GM18508 (cell line): ENCODE measurements at regions not wholly inside any gene's neighbourhood (a gene's known extent, or its start where the extent isn't known, plus 50 kb on each side); places are given as distances from the start of the nearest gene placed in this dataset.
"Not testable (repeated sequence)": the region's sequence is repeated elsewhere in the genome, so short reads cannot be mapped to it uniquely, and the experiment has no call there.

Source experiments
- ATAC-seq: cut with Tn5 transposase; IDR thresholded peaks from one replicate; pipeline ENCODE4 v1.9.1; 2021; ENCODE audit warnings: moderate number of reproducible peaks; ENCODE audit not compliant: insufficient read depth, unreplicated experiment

- no peak for ATAC-seq
Observed at GRCh38 chr2:35495182-35495581, 860.4 kb upstream of the CRIM1 start.

DNA sequence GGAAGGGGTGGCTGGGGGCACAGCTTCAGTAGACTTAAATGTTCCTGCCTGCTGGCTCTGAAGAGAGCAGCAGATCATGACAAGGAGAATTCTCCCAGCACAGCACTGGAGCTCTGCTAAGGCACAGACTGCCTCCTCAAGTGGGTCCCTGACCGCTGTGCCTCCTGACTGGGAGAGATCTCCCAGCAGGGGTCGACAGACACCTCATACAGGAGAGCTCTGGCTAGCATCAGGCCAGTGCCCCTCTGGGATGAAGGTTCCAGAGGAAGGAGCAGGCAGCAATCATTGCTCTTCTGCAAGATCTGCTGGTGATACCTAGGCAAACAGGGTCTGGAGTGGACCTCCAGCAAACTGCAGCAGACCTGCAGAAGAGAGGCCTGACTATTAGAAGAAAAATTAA is 877.5 kb upstream of the CRIM1 start:
- ATAC-seq, result not testable (repeated sequence)

- no peak for ATAC-seq
Observed at GRCh38 chr2:35468245-35468644, 887.3 kb upstream of the CRIM1 start.

DNA sequence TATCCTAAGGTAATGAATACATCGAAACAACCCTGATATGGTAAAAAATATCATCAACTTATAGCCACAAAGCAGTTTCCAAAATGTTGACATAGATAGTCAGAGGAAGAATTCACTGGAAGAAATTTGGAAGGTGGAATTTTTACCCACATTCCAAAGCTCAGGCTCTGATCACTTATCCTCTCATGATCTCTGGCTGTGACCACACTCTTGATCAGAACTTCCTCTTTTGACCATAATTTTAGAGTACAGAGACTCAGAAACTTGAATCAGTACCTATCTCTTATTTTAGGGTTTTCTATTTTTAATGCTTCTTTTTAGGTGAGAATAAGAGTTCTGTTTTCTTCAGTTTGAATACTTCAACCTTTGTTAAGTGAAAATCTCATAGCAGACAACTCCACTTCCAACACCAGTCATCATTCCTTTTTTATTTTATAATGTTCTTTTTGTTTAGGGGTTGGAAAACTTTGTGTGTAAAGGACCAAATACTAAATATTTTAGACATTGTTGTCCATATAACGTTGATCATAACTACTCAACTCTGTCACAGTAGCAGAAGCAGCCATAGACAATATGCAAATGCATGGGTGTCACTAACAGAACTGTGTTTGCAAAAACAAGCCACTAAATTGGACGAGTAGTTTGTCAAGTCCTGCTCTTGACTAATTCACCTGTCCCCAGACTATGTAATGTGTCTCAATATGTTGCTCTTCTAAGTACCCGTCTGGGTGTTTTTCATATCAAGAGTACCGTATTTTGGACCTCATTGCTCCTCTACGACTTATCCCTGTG is 891.6 kb upstream of the CRIM1 start:
- no peak for ATAC-seq

GRCh38 chr2:35462226-35462998 is 893.2 kb upstream of the CRIM1 start:
- no peak for ATAC-seq

DNA sequence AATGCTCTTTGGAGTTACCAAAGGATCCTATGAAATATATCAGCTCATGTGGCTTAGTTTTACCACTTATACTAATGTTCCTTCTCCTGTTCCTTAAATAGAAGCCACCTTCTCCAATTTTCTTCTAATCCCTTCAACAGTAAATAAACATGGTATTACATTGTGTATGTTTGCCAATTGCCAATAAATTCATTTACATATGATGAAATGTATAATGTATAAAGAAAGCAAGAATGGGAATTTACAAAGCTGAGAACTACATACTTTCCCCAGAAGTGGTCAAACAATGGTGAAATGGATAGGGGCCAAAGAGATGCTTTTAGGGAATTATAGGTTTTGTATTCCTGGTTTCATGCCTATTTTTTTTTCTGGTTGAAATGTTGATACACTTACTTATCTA is 894.2 kb upstream of the CRIM1 start:
- ATAC-seq, result no peak

GRCh38 chr2:35454966-35455638 is 900.5 kb upstream of the CRIM1 start:
- ATAC-seq, result no peak

DNA sequence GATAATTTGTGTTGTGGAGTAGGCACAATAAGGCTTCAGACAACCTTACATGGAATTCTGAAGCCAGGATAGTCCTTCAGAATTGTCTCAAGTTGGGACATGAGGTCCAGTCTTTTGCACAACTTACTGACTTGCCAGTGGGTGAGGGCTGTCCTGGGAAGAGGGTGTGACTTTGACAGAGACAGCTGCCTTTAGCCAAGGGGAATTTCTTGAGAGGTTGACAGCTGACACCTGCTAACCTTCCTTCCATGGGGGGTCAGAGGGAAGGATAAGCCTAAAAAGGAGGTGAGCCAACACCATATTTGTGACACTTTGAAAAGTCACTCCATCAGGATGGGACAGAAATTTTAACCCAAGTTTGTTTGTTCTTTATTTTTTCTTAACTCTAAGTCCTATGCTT is 907.8 kb upstream of the CRIM1 start:
- ATAC-seq, result no peak

- ATAC-seq, result no peak
Observed at GRCh38 chr2:35447215-35447614, 908.4 kb upstream of the CRIM1 start.

DNA sequence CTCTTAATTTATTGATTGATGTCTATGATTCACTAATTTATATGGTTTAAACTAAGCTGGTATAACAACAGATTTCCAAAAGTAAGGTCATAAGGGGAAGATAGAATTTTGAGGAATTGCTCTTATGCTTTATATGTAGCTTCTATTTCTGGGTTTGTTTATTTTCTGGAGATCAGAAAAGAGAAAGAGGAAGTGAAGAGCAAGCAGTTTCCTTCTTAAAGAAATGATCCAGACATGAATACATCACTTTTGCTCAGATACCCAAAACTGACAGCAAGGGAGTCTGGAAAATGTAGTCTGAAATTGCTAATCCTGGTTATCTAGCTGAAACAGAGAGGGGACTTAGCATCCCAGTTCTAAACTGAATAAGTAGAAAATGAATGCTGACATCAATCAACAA is 912.5 kb upstream of the CRIM1 start:
- no peak for ATAC-seq

GRCh38 chr2:35441575-35441974 is 914.0 kb upstream of the CRIM1 start:
- ATAC-seq, result not testable (repeated sequence)

GRCh38 chr2:35440308-35440707 is 915.3 kb upstream of the CRIM1 start:
- not testable (repeated sequence) for ATAC-seq

GRCh38 chr2:35436893-35437292 is 918.7 kb upstream of the CRIM1 start:
- ATAC-seq, result not testable (repeated sequence)

- ATAC-seq, result no peak
Observed at GRCh38 chr2:35428548-35428947, 927.0 kb upstream of the CRIM1 start.

DNA sequence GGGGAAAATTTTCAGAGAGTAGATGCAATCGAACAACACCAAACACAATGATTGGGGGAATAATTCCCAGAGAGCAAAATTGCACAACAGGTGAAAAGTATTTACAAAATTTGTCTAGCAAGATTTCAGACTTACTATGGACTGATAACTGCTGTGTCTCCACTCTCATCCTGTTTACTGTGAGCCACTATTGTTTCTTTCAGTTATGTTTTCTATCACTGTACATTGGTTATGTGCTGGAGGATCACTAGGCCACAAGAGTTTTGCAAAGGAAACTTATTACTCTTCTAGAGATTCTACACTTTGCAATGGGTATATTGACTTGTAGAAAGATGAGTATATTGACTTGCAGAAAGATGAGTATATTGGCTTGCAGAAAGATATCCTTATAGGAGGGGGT is 934.1 kb upstream of the CRIM1 start:
- no peak for ATAC-seq

GRCh38 chr2:35417293-35417692 is 938.3 kb upstream of the CRIM1 start:
- ATAC-seq, result no peak

GRCh38 chr2:35416391-35417140 is 939.0 kb upstream of the CRIM1 start:
- ATAC-seq, result no peak

DNA sequence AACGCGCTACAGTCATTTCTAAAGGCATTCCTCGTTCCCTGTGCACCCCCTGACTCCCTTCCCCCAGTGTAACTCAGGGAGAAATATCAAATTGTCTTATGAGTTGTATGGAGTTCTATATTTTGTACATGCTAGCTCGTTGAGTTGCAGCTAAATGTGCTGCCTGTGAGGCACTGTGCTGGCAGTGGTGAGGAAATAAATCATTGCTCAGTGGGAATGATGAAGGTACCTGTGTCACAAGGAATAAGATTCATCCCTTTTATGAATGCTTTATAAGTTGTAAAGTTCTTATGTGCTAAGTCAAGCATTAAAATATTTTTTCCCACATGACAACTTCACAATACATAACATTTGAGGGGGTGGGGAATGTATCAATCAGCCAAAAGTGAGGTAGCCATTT is 939.6 kb upstream of the CRIM1 start:
- no peak for ATAC-seq

DNA sequence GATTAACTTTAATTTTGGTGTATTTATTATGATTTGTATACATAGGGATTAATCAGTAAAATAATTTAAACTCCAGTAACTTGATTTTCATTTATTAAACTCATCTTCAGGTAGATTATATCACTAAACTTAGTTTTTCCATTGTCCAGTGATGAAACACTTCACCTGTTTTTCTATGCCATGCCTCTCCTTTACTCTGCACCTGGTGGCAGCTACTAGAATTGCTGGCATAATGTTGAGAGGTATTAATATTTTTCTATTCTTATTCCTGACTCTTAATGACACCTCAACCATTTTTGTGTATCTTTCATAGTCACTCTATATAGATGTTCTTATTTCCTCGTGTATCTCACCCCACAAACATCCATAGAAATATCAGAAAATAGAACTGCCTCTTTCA is 940.3 kb upstream of the CRIM1 start:
- ATAC-seq, result no peak

GRCh38 chr2:35410431-35411061 is 945.0 kb upstream of the CRIM1 start:
- ATAC-seq, result peak; percentile 87
